ENCODE measurements at regions not wholly inside any gene's neighbourhood (a gene's known extent, or its start where the extent isn't known, plus 50 kb on each side); places are given as distances from the start of the nearest gene placed in this dataset.

GRCh38 chr2:16259010-16259409 is 318.7 kb downstream of the MYCN start:
- TF ChIP-seq CTCF (IDR thresholded peaks at IDR 0.05; ENCODE audit: insufficient read depth, low read length, poor library complexity, severe bottlenecking) (no peak), EZH2phosphoT487 (conservative IDR thresholded peaks at IDR 0.05; ENCODE audit: low read length) (no peak)
